ENCODE measurements at regions not wholly inside any gene's neighbourhood (a gene's known extent, or its start where the extent isn't known, plus 50 kb on each side); places are given as distances from the start of the nearest gene placed in this dataset.

DNA sequence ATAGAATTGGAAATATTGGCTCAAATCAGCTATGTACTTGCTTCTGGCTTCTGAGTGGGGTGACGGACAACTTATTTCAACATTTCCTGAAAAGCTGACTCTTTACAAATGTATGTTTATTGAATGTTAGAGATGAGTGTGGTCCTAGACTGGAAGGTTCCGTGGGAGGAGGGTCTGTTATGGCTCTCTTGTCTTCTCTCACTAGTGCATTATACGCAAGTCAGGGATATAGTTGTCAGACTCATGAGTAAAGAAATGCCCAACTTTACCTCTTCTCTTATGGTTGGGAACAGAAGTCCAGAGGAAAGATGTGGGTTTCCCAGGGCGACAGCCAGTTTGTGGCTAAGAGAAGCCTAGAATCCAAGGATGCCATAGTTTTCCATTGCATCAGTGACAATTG is 839.3 kb upstream of the WWC1 start:
- H3K36me3 ChIP-seq (ENCODE audit: control insufficient read depth in 1 of 2, insufficient read depth in 2 of 2, low read length in 2 of 2), result no peaks in the 10 kb centered on the region
- H2AK5ac ChIP-seq (ENCODE audit: low read length), result no peak overlapping the region
- no peak overlapping the region for H3K27ac ChIP-seq (ENCODE audit: low read depth, low read length)
- H3K4me1 ChIP-seq (ENCODE audit: control insufficient read depth in 1 of 2, insufficient read depth in 2 of 2, low read length in 2 of 2), result no peaks in the 10 kb centered on the region
- H2BK5ac ChIP-seq (ENCODE audit: low read depth, low read length, poor library complexity), result no peak overlapping the region
- H4K8ac ChIP-seq (ENCODE audit: low read depth, low read length), result no peak overlapping the region
- no peak overlapping the region for H3K14ac ChIP-seq (ENCODE audit: low read length)
- H3K9me3 ChIP-seq (ENCODE audit: insufficient read depth, low read depth, low read length), result no peaks in the 10 kb centered on the region
- no peak overlapping the region for H3K4me2 ChIP-seq (ENCODE audit: low read length)
- H2BK12ac ChIP-seq (ENCODE audit: low read length), result no peak overlapping the region
- no peaks in the 10 kb centered on the region for H3K27me3 ChIP-seq (ENCODE audit: insufficient read depth, low read length)
- no peak overlapping the region for H3K18ac ChIP-seq (ENCODE audit: low read length)
- no peaks in the 10 kb centered on the region for H3K79me1 ChIP-seq (ENCODE audit: low read length)
- no peak overlapping the region for H3K4me3 ChIP-seq (ENCODE audit: low read depth, low read length)
- H2BK120ac ChIP-seq (ENCODE audit: insufficient read depth, low read length, poor library complexity), result no peak overlapping the region
- no peak overlapping the region for H4K91ac ChIP-seq (ENCODE audit: low read depth, low read length)
- no peak for DNase-seq
- no peak overlapping the region for H2AFZ ChIP-seq (ENCODE audit: insufficient read depth, low read length, poor library complexity)
- H3K79me2 ChIP-seq (ENCODE audit: control insufficient read depth, insufficient read depth, low read length, poor library complexity), result no peaks in the 10 kb centered on the region
- H3K9ac ChIP-seq (ENCODE audit: low read length), result no peak overlapping the region
- no peak overlapping the region for H3K4ac ChIP-seq (ENCODE audit: low read depth, low read length)
- no CpG with 5 or more reads among the region's 4 CpGs for WGBS (ENCODE audit: extremely low coverage, insufficient coverage, insufficient read length)
- no peak overlapping the region for H4K12ac ChIP-seq (ENCODE audit: low read depth, low read length)
- no peak overlapping the region for H3K23ac ChIP-seq (ENCODE audit: low read length)

DNA sequence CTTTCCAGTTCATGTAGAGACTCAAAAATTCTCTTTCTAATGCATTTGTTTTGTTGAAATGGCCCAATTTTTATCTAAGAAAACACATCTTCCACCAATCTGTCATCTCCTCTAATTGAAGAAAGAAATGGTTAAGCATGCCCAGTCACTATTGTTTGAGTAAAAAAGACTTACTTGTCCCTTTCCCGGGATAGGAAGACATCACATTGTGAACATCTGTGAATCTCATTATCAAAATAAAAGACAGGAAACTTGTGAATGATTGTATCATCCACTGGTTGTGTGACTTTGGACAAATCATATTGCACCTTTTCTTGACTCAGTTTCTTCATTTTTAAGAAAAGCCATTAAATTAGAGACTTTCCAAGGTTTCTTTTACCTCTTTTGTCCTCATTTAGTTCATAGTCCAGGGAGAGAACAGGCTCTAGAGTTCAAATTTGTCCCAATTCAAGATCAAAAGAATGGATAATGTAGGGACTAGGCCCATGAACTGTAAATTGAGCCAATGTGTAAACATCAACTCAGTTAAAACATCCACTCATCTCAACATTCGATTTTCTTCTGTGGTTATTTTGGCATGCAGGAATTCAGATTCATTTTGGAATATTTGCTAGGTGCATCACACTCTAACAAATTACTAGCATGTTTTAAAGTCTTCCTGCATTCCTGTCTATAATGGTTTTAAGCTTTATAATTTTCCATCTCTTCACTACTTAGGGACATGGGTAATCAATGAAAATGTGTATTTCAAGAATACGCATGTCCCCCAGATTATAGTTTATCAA is 838.0 kb upstream of the WWC1 start:
- Histone ChIP-seq H3K4ac (ENCODE audit: low read depth, low read length) (no peak overlapping the region), H3K9me3 (ENCODE audit: insufficient read depth, low read depth, low read length) (no peaks in the 10 kb centered on the region), H3K4me3 (ENCODE audit: low read depth, low read length) (no peak overlapping the region), H3K14ac (ENCODE audit: low read length) (no peak overlapping the region), H2BK12ac (ENCODE audit: low read length) (no peak overlapping the region), H2AFZ (ENCODE audit: insufficient read depth, low read length, poor library complexity) (no peak overlapping the region), H3K79me1 (ENCODE audit: low read length) (no peaks in the 10 kb centered on the region), H3K23ac (ENCODE audit: low read length) (no peak overlapping the region), H4K91ac (ENCODE audit: low read depth, low read length) (no peak overlapping the region), H3K27ac (ENCODE audit: low read depth, low read length) (no peak overlapping the region), H3K9ac (ENCODE audit: low read length) (no peak overlapping the region), H2BK5ac (ENCODE audit: low read depth, low read length, poor library complexity) (no peak overlapping the region), H3K18ac (ENCODE audit: low read length) (no peak overlapping the region), H2AK5ac (ENCODE audit: low read length) (no peak overlapping the region), H3K79me2 (ENCODE audit: control insufficient read depth, insufficient read depth, low read length, poor library complexity) (no peaks in the 10 kb centered on the region), H3K36me3 (ENCODE audit: control insufficient read depth in 1 of 2, insufficient read depth in 2 of 2, low read length in 2 of 2) (no peaks in the 10 kb centered on the region), H4K8ac (ENCODE audit: low read depth, low read length) (no peak overlapping the region), H4K12ac (ENCODE audit: low read depth, low read length) (no peak overlapping the region), H3K4me1 (ENCODE audit: control insufficient read depth in 1 of 2, insufficient read depth in 2 of 2, low read length in 2 of 2) (no peaks in the 10 kb centered on the region), H3K27me3 (ENCODE audit: insufficient read depth, low read length) (no peaks in the 10 kb centered on the region), H3K4me2 (ENCODE audit: low read length) (no peak overlapping the region), H2BK120ac (ENCODE audit: insufficient read depth, low read length, poor library complexity) (no peak overlapping the region)
- no peak for DNase-seq
- WGBS (ENCODE audit: extremely low coverage, insufficient coverage, insufficient read length), result no CpG with 5 or more reads among the region's 3 CpGs

- WGBS (ENCODE audit: extremely low coverage, insufficient coverage, insufficient read length), result no CpG with 5 or more reads among the region's 4 CpGs
These were observed 833.0 kb upstream of the WWC1 start for GRCh38 chr5:167458412-167458811.

GRCh38 chr5:167460449-167461020 is 830.9 kb upstream of the WWC1 start:
- Histone ChIP-seq H4K8ac (ENCODE audit: low read depth, low read length) (no peak overlapping the region), H3K23ac (ENCODE audit: low read length) (no peak overlapping the region), H2BK120ac (ENCODE audit: insufficient read depth, low read length, poor library complexity) (no peak overlapping the region), H3K4me2 (ENCODE audit: low read length) (no peak overlapping the region), H2BK12ac (ENCODE audit: low read length) (no peak overlapping the region), H3K9ac (ENCODE audit: low read length) (no peak overlapping the region), H3K79me2 (ENCODE audit: control insufficient read depth, insufficient read depth, low read length, poor library complexity) (no peaks in the 10 kb centered on the region), H3K4me3 (ENCODE audit: low read depth, low read length) (no peak overlapping the region), H2BK5ac (ENCODE audit: low read depth, low read length, poor library complexity) (no peak overlapping the region), H3K36me3 (ENCODE audit: control insufficient read depth in 1 of 2, insufficient read depth in 2 of 2, low read length in 2 of 2) (no peaks in the 10 kb centered on the region), H3K4ac (ENCODE audit: low read depth, low read length) (no peak overlapping the region), H3K14ac (ENCODE audit: low read length) (no peak overlapping the region), H3K18ac (ENCODE audit: low read length) (no peak overlapping the region), H3K9me3 (ENCODE audit: insufficient read depth, low read depth, low read length) (no peaks in the 10 kb centered on the region), H4K91ac (ENCODE audit: low read depth, low read length) (no peak overlapping the region), H2AFZ (ENCODE audit: insufficient read depth, low read length, poor library complexity) (no peak overlapping the region), H2AK5ac (ENCODE audit: low read length) (no peak overlapping the region), H3K4me1 (ENCODE audit: control insufficient read depth in 1 of 2, insufficient read depth in 2 of 2, low read length in 2 of 2) (no peaks in the 10 kb centered on the region), H3K27ac (ENCODE audit: low read depth, low read length) (no peak overlapping the region), H3K79me1 (ENCODE audit: low read length) (no peaks in the 10 kb centered on the region), H4K12ac (ENCODE audit: low read depth, low read length) (no peak overlapping the region), H3K27me3 (ENCODE audit: insufficient read depth, low read length) (no peaks in the 10 kb centered on the region)
- no CpG with 5 or more reads among the region's 4 CpGs for WGBS (ENCODE audit: extremely low coverage, insufficient coverage, insufficient read length)
- no peak for DNase-seq

More at GRCh38 chr5:167458412-167458811, 833.0 kb upstream of the WWC1 start:
- Histone ChIP-seq H4K8ac (ENCODE audit: low read depth, low read length) (no peak overlapping the region), H2BK5ac (ENCODE audit: low read depth, low read length, poor library complexity) (no peak overlapping the region), H2BK12ac (ENCODE audit: low read length) (no peak overlapping the region), H4K12ac (ENCODE audit: low read depth, low read length) (no peak overlapping the region), H3K4ac (ENCODE audit: low read depth, low read length) (no peak overlapping the region), H3K79me2 (ENCODE audit: control insufficient read depth, insufficient read depth, low read length, poor library complexity) (no peaks in the 10 kb centered on the region), H2BK120ac (ENCODE audit: insufficient read depth, low read length, poor library complexity) (no peak overlapping the region), H3K79me1 (ENCODE audit: low read length) (no peaks in the 10 kb centered on the region), H3K23ac (ENCODE audit: low read length) (no peak overlapping the region), H3K18ac (ENCODE audit: low read length) (no peak overlapping the region), H3K4me2 (ENCODE audit: low read length) (no peak overlapping the region), H3K9ac (ENCODE audit: low read length) (no peak overlapping the region), H2AFZ (ENCODE audit: insufficient read depth, low read length, poor library complexity) (no peak overlapping the region), H3K27me3 (ENCODE audit: insufficient read depth, low read length) (no peaks in the 10 kb centered on the region), H3K36me3 (ENCODE audit: control insufficient read depth in 1 of 2, insufficient read depth in 2 of 2, low read length in 2 of 2) (no peaks in the 10 kb centered on the region), H3K4me1 (ENCODE audit: control insufficient read depth in 1 of 2, insufficient read depth in 2 of 2, low read length in 2 of 2) (no peaks in the 10 kb centered on the region), H3K27ac (ENCODE audit: low read depth, low read length) (no peak overlapping the region), H3K9me3 (ENCODE audit: insufficient read depth, low read depth, low read length) (no peaks in the 10 kb centered on the region), H3K14ac (ENCODE audit: low read length) (no peak overlapping the region), H4K91ac (ENCODE audit: low read depth, low read length) (no peak overlapping the region), H2AK5ac (ENCODE audit: low read length) (no peak overlapping the region), H3K4me3 (ENCODE audit: low read depth, low read length) (no peak overlapping the region)
- no peak for DNase-seq

Measured in trophoblast cell (in vitro differentiated cells and primary cell).